ENCODE measurements at regions not wholly inside any gene's neighbourhood (a gene's known extent, or its start where the extent isn't known, plus 50 kb on each side); places are given as distances from the start of the nearest gene placed in this dataset.

DNA sequence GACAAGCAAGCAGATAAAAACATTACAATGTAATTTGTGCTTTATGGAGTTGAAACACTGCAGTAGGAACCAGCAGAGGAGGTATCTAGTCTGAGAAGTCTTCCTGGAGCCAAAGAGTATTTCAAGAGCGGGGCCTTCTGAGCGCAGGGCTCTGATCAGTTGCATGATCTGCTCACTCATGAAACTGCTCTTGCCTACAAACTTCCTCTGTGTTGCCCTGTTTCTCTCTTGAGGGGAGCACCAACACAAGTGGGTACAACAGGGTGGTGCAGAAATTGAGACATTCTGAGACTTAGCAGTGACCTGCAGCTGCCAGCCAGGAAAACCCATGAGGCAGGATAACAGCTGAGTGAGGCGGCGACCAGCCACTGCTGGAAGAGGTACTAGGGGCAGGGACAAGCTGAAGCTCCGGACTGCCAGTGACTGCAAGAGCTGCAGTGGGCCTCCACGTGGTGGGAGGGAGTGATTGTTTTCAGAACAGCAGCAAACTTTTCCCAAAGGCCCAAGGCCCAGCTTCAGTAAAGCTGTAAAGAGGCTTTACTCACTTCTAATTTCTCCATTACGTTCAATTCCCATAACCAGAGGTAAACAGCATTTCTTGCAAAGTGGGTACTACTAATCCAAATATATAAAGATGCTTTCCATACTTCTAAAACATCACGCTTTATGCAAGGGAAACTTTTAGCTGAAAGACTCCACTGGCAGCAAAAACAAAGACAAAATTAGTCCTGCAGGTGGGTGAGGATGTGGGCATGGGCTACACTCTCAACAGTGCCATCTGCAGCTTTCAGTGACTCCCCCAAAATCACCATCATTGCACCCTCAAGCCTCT is 69.0 kb upstream of the LPP start:
- no peak for TF ChIP-seq FOXM1 (IDR thresholded peaks at IDR 0.05; ENCODE audit: borderline replicate concordance)
- TF ChIP-seq ARNT (IDR thresholded peaks at IDR 0.05) = no peak
- TF ChIP-seq TARDBP (IDR thresholded peaks at IDR 0.05) = no peak
- no peak for TF ChIP-seq SUZ12 (IDR thresholded peaks at IDR 0.05)
- TF ChIP-seq FOXA1 (IDR thresholded peaks at IDR 0.05) = no peak
- no peak for TF ChIP-seq HDGF (IDR thresholded peaks at IDR 0.05; ENCODE audit: borderline replicate concordance)
- TF ChIP-seq PKNOX1 (IDR thresholded peaks at IDR 0.05) = no peak
- no peak for TF ChIP-seq FOXK2 (IDR thresholded peaks at IDR 0.05)

All from HEK293T (cell line).